ENCODE measurements at regions not wholly inside any gene's neighbourhood (a gene's known extent, or its start where the extent isn't known, plus 50 kb on each side); places are given as distances from the start of the nearest gene placed in this dataset.

DNA sequence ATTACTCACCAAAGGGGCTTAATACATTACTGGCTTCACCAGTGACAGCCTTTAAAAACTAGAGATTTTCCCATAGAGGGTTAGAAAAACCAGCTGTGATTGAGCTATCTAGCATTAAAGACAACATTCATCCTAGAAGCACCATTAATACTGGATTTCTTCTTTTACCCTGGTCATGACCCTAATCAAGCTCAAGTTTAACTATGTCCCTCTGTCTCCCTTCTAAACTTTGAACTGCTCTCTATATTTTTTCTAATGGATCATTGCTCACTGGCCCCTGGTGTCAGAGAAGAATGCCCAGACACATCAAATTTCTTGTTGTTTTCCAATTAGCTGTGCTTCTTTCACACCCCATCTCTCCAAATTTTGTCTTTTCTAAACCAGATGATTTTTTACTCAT, 1101.3 kb downstream of the XPNPEP1 start:
- FAIRE-seq (no peak), DNase-seq (ENCODE audit: low spot score in 2 of 2) (no peak)

DNA sequence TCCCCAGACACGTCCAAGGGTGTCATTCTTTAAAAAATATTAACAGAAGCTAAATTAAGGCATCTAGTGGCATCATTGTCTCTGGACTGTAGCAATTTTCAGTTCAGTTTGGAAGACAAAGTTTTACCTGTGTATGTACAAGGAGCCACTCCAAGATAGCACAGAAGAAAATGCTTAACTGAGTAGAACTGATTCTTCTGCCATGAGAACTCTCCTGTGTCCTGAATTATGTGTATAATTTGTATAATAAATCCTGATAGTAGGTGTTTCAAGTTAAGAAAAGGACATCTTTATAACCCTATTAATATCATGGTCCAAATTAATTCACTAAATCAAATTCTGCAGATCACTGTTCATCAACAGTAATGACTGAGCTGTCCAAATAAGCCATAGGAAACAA, 1104.0 kb downstream of the XPNPEP1 start:
- FAIRE-seq (no peak), DNase-seq (ENCODE audit: low spot score in 2 of 2) (no peak)

DNA sequence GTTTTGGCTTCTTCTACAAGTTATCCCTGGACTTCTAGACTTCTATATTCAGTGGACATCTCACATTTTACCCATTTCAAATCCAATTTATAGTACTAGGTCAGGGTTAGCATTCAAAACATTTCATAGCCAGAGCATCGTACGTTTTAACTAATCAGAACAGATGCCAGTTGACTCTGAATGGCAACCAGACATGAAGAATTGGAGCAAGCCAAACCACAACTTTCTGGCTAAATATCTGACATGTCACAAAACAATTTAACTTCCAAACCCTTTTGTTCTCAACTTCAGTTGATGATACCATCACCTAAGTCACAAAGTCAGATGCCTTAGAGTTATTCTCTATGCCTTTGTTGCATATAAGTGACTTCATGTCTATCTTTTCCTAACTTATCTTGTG, 1105.7 kb downstream of the XPNPEP1 start:
- DNase-seq (ENCODE audit: low spot score in 2 of 2): no peak
- no peak for FAIRE-seq

DNA sequence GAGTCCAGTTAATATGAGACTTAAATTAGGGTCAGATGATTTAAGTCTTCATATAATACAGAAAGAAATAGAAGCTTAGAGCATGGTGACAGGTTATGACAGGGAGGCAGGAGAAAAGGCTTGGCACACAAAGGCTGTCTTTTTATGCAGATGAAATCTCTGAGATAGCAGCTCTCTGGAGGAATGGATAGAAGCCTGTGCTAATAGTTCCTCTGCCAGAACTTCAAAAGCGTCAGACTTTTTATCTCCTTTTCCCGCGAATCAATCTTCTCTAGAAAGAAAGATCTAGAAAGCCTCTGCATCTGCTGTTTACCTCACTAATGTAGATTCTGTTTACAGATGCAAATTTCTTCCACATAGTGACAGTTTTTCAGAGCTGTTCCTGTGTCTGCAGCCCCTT, 1106.2 kb downstream of the XPNPEP1 start:
- DNase-seq (ENCODE audit: low spot score in 2 of 2): no peak

DNA sequence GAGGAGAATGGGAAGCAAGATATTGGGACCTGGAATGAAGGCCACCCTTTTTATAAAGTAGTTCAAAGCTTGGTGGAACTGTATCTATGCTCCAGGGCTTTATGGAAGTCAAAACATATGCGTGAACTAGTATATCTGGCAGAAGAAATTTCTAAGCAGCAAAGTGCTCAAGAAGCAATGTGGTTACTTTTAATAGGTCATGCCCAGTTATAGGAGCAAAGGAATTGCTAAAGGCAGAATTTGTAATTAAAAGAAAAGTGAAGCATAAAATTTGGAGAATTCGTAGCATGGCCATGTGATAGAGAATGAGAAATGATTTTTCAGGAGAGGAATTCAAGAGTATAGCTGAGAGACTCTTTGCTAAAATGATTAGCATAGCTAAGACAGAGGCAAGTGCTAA, 1110.4 kb downstream of the XPNPEP1 start:
- FAIRE-seq (no peak), DNase-seq (ENCODE audit: low spot score in 2 of 2) (no peak)

More for the DNA sequence above, 1106.2 kb downstream of the XPNPEP1 start:
- no peak for FAIRE-seq

DNA sequence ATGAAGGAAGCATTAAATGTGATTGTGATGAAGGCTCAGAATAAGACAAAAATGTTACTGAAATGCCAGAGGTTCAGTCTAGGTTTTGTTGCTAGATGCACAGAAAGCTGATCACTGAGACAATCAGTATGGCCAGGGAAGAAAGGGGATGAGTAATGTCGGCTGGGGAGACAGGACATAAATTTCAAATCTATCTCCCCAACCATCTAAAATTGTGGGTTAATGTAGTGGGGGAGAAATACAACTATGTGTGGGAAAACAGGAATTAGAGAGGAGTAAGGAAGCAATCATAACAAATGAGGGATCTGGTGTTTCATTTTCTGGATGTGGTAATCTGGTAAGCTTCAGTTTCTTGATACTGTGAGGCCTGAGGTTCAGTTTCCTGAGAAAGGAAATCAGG, 1111.0 kb downstream of the XPNPEP1 start:
- DNase-seq (ENCODE audit: low spot score in 2 of 2) (no peak), FAIRE-seq (no peak)

DNA sequence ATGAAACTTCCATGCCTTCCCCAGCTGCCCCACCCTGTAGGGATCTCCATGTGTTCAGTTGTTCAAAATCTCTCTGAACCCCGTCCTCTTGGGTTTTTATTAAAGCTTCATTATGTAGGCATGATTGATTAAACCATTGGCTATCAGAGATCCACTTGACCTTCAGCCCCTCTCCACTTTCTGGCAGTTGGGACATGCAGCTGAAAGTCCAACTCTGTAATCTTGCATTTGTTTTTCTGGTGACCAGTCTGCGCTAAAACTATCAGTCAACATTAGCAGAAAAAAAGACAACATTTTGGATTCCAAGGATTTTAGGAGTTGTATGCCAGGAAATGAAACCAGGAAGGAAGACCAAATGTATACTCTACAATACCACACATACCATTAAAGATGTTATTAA, 1115.1 kb downstream of the XPNPEP1 start:
- no peak for DNase-seq (ENCODE audit: low spot score in 2 of 2)
- no peak for FAIRE-seq

DNA sequence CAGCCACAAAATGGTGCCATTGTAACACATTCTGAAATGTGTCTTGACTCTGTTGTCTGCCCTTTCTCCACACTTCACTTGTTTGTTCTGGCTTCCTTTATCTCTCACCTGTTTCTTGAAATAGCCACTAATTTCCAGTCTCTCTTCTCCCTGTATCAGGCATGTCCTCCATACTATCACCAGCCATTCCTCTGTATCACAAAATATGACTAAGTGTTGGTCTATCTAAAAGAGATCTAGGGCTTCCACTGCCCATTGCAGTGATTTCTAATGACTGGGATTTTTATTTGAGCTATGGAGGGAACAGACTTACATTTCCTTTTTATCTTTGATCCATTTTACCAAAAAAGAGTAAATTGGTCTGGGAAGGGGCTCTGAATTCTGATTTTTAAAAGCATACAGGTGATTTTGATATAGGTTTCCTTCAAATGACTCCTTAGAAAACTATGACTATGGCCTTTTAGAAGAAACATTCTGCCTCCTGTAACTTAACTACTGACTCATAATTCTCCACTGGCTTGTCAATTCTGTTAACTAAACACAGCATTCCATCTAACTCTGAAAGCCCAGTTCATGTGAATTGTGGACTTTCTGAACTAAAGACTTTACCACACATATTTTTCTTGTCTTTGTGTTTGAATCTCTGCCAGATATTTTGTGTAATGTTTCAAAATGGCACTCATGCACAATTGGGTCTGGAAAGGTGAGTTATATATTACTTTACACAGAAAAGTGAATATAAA, 1121.4 kb downstream of the XPNPEP1 start:
- no peak for DNase-seq (ENCODE audit: low spot score in 2 of 2)
- FAIRE-seq: no peak

DNA sequence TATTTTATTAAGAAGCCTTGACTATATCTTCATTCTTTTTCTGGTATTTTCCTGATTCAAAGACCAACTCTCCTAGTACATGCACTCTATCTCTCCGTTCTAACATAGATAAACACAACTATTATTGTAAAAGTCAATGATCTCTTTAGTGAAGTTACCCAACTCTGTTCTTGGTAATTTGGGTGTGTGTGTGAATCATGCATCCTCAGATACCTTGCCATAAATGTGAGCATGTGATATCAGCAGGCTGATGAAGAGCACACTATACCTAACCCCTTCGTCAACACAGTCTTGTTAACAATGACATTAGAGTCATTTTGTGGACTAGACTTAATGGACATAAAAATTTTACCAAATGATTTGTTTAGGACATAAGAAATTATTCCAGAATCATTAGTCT, 1122.1 kb downstream of the XPNPEP1 start:
- DNase-seq (ENCODE audit: low spot score in 2 of 2) (no peak), FAIRE-seq (no peak)

DNA sequence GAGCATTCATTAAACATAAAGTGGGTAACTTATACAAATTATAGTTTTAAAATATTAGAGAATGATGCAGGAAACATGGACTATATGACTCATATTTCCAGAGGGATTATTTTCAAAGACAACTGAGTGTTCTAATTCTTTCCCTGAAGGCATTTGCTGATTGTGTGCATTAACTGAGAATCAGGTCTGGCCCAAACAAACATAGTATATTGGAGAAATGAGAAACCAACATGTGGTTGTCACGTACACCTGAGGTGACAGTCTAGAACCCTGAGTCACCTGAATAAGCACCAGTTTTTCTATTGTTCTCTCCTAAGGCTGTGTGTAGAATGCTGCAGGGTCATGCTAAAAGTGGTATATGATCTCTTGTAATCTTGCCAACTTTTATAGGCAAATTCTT, 1125.7 kb downstream of the XPNPEP1 start:
- no peak for DNase-seq (ENCODE audit: low spot score in 2 of 2)
- FAIRE-seq: no peak

DNA sequence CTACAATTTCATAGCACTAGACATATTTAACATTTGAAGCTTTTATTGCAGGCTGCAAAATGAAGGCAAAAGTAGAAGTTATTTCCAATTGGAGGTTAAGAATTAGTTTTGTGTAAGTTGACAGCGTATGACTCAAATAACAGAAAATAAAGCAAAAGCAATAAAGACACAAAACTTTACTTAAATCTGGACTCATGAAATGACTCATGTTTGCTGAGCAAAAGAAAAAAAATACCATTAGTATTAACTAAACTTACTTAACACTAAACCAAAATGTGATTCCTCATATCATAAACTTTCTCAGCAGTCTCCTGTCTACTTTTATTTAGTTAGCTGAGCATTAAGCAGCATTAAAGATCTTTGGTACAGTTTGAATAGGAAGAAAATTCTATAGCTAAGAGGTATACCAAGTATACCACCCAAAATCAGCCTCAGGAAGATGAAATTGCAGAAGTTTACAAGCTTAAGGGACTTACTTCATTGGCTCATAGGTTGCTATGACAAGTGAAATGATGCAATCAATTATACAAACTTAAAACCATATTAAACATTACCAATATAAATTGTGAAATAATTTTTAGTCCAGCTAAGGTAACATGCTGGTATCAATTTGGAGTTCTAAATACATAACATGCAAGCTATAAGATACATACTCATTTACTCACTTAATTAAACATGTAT, 1131.4 kb downstream of the XPNPEP1 start:
- DNase-seq (ENCODE audit: low spot score in 2 of 2) (no peak), FAIRE-seq (no peak)

DNA sequence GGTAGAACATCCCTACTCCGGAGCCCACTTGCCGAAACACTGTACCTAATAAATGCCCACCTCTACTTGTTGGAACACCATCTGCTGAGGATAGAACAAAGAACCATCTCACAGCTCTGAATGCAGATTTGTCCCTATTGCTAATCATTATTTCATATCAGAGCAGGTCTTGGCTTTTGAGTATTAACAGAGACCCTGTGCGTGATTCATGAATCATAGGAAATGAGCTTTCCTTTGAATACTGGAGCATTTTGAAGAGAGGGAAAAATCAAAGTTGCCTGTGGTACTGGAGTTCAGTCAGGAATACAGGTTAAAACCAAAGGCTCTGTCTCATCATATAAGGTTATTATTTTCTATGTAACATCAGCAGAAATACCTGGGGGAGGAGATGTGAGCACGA, 1132.3 kb downstream of the XPNPEP1 start:
- no peak for FAIRE-seq

DNA sequence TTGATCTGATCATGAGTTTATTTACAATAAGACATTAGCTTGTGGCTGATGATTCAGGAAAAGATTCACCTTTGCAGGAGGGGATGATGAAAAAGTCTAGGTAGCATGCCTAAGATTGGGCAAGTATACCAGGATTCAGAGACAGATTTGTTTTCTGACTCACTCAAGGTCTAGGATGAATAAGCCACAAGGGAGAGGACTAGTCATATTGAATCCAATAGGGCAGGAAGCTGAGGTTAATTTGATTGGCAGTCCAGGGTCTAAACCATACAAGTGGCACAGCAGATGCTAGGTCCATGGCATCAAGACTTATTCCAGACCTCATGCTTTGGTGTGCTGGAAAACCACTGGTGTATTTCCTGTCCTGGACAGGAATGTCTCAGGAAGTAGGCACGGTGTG, 1133.4 kb downstream of the XPNPEP1 start:
- DNase-seq (ENCODE audit: low spot score in 2 of 2) (no peak), FAIRE-seq (no peak)

More for the DNA sequence above, 1132.3 kb downstream of the XPNPEP1 start:
- DNase-seq (ENCODE audit: low spot score in 2 of 2): no peak

DNA sequence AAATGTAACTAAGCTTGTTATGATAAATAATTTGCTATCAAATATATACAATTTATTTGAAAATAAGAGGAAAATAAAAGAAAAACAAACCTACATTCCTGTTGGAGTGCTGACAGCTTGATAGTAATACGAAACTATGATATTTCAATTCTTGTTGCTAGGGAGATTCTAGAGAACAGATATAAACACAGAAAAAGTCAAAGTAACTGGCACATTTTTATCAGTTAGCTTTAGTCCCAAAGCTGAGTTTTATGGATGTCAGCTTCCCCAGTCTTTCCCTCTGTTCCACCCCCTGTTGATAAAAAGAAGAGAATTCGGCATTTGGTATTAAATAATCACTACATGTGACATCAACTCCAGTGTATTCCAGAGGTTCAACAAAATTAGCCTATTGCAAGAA, 1134.0 kb downstream of the XPNPEP1 start:
- no peak for FAIRE-seq
- DNase-seq (ENCODE audit: low spot score in 2 of 2): no peak

DNA sequence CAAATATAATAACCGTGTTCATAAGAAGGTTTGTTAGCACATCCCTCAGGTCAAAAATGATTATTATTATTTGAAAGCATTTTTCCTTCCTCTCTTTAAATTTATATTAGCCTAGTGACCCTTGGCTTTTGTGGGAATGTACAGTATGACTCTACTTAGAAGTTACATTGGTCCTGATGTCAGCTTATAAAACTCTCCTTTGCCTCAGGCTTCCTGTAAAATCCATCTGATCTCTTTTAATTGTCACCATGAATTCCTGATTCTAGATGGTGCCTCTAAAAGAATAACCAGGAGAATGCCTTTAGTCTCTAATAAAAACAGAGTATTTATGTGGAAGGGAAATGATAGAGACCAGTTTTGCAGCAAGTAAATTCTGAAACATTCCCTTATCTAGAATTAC, 1134.4 kb downstream of the XPNPEP1 start:
- no peak for DNase-seq (ENCODE audit: low spot score in 2 of 2)
- FAIRE-seq: no peak

DNA sequence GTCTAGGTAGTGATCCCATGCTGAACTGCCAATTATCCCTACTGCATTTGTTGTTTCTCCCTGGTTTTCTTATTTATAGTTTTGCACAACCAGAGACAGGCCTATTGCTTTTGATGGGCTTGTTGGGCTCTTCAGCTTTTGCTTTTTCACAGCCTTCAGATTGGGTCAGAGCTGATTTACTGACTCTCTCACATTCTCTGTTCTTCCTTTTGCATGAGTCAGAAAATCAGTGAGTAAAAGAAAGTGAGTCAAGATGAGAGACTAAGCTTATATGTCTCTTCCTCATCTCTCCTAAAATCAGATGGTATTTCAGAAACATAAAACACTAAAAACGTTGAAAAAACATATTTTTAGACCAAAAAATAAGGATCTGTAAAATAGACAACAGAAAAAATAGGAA, 1135.4 kb downstream of the XPNPEP1 start:
- DNase-seq (ENCODE audit: low spot score in 2 of 2): no peak

DNA sequence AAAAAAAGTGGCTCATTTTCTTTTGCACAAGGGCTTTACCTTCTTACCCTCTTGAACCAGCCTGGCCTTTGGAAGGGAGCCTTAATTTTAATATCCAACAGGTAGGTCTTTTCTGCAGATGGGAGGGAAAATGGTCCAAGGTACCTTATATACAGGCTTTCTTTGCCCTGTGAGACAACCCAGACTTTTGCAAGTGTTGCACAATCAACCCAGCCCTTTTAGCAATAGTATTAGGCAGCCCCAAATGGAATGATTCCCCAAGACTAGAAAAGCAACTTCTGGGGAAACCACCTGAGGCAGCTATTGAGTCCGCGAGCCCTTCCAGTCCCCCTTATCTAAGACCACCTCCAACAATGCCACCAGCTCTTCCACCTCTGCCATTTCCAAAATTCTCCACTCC, 1138.3 kb downstream of the XPNPEP1 start:
- FAIRE-seq: no peak

More for the DNA sequence above, 1135.4 kb downstream of the XPNPEP1 start:
- no peak for FAIRE-seq

DNA sequence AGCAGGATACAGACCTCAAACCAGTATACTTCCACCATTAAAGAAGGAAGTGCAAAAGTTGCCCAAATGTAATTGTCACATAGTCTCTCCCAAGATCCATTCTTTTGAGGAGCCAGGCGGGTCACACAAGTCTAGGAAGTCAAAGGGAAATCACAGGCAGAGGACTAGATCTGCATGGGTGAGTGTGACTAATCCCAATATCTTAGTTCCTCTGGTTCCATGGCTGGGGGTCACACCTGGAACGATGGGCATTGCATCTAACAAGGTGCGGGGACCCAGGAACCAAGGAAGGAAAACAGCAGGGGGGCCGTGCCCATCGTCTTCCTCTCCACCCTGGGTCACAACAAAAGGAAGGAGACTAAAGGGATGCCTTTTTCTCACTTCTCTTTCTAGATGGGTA, 1138.8 kb downstream of the XPNPEP1 start:
- no peak for FAIRE-seq
- DNase-seq (ENCODE audit: low spot score in 2 of 2): no peak

More for the DNA sequence above, 1138.3 kb downstream of the XPNPEP1 start:
- DNase-seq (ENCODE audit: low spot score in 2 of 2): no peak

DNA sequence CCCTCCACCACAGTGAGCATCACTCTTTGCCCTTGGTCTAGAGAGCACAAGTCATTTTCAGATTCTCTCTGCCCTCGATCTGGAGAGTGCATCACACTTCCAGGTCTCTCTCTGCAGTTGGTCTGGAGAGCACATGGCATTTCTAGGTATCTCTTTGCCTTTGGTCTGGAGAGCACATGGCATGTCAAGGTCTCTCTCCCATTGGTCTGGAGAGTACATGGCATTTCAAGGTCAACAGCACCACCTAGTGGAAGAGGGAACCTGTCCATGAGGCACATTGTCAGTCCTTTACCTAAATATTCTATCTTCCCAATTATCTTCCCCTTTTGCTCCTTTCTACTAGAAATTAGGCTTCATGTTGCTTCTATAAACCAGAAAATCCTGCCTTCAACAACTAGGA, 1139.4 kb downstream of the XPNPEP1 start:
- DNase-seq (ENCODE audit: low spot score in 2 of 2): no peak
- FAIRE-seq: no peak

DNA sequence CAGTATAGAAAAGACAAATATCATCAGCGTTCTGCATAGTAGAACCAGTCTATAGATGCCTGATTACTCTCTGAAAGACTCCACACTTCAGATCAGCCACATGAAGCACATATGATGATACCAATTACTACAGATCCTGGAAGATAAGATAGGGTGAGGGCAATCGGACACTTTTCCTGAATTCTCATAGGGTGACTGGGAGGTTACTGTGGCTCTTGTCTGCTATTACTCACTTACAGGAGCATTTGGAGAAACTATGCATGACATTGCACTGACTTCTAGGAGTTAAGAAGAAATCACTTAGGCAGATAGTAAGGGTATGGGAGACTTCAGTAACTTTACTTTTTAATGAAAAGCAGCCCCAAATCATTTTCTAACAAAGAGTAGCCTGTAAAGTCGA, 1140.9 kb downstream of the XPNPEP1 start:
- FAIRE-seq (no peak), DNase-seq (ENCODE audit: low spot score in 2 of 2) (no peak)

DNA sequence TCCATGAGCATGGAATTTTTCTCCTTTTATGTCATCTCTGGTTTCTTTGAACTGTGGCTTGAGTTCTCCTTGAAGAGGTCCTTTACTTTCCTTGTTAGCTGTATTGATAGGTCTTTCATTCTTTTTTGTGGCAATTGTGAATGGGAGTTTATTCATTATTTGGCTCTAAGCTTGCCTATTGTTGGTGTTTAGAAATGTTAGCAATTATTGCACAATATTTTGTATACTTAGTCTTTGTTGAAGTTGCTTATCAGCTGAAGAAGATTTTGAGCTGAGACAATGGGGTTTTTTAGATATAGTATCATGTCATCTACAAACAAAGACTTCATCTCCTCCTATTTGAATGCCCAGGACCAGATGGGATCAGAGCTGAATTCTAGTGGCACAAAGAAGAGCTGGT, 1143.8 kb downstream of the XPNPEP1 start:
- no peak for FAIRE-seq
- DNase-seq (ENCODE audit: low spot score in 2 of 2): no peak

DNA sequence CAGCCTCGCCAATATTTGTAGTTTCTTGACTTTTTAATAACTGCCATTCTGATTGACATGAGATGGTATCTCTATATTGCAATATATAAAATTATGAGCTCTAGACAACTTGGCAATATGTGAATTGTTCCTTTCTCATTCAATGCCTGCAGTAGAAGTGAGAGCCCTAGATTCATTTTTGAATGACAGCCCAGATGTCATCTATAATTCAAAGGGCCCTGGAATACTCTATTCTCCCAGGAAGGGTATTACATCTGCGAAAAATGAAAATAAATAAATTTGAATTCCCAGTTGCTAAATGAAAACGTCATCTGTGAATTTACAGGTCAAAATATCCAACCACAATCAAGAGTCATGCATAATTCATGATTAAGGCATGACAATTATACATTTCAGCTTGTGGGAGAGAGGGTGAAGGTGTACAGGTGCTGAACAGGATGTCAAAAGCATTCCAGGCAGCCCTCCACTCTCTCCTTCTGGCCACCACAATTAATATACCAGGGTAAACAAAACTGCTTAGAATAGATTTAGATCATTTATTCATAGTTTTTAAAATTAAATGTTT, 1147.3 kb downstream of the XPNPEP1 start:
- FAIRE-seq (no peak), DNase-seq (ENCODE audit: low spot score in 2 of 2) (no peak)

All from frontal cortex (tissue), 3 donors.